Caco-2 (cell line): ENCODE measurements at regions not wholly inside any gene's neighbourhood (a gene's known extent, or its start where the extent isn't known, plus 50 kb on each side); places are given as distances from the start of the nearest gene placed in this dataset.

Experiments used
- BruUV-seq: library from RNA; stranded (reverse); fragments of 400-500 nt; replicated peaks from 2 replicates; lab custom pipeline; 2021; lab: Mats Ljungman, UMichigan
- CTCF ChIA-PET: fragments of 300-600 bp; sonication (Branson Sonifier 250); formaldehyde crosslinking; loops from one replicate; lab custom pipeline; 2022; ENCODE audit warnings: antibody characterized with exemption; lab: Charles Lee
- POLR2A ChIA-PET: fragments of 300-600 bp; sonication (Branson Sonifier 250); formaldehyde crosslinking; loops from one replicate; lab custom pipeline; 2022; ENCODE audit warnings: antibody characterized with exemption; lab: Charles Lee
- DNase-seq, 2 experiments: peaks; one replicate each; pipeline versions ENCODE4 v3.0.0 to v3.0.0-alpha.2; 2020 to 2022
- H3K27me3 ChIP-seq: replicated peaks from 2 replicates; pipeline ENCODE4 v1.6.0; 2011; ENCODE audit warnings: low read length; ENCODE audit not compliant: control insufficient read depth, insufficient read depth
- H3K36me3 ChIP-seq: 2 replicates; pipeline ENCODE4 v1.5.1; 2011; ENCODE audit warnings: low read length; ENCODE audit not compliant: control insufficient read depth, insufficient read depth
- H3K4me1 ChIP-seq: fragments of 250-450 bp; sonication (Bioruptor Pico); 2 replicates; pipeline ENCODE4 v1.5.1; 2020; ENCODE audit warnings: mild to moderate bottlenecking
- H3K4me3 ChIP-seq: 2 replicates; pipeline ENCODE4 v1.5.1; 2011; ENCODE audit warnings: low read depth, mild to moderate bottlenecking, control low read depth, low read length
- H3K9me3 ChIP-seq: fragments of 250-450 bp; sonication (Bioruptor Pico); 2 replicates; pipeline ENCODE4 v1.5.1; 2020; ENCODE audit warnings: mild to moderate bottlenecking, moderate library complexity
- H3K27ac Mint-ChIP-seq: one replicate; pipeline ENCODE4 v1.8.0; 2022; ENCODE audit warnings: mixed read lengths; ENCODE audit not compliant: unreplicated experiment
- H3K27me3 Mint-ChIP-seq: one replicate; pipeline ENCODE4 v1.8.0; 2022; ENCODE audit warnings: mixed read lengths; ENCODE audit not compliant: insufficient read depth, unreplicated experiment
- H3K36me3 Mint-ChIP-seq: one replicate; pipeline ENCODE4 v1.8.0; 2022; ENCODE audit warnings: mild to moderate bottlenecking, mixed read lengths; ENCODE audit not compliant: insufficient read depth, unreplicated experiment
- H3K4me1 Mint-ChIP-seq: one replicate; pipeline ENCODE4 v1.8.0; 2022; ENCODE audit warnings: low read depth, mixed read lengths; ENCODE audit not compliant: unreplicated experiment
- H3K4me3 Mint-ChIP-seq: one replicate; pipeline ENCODE4 v1.8.0; 2022; ENCODE audit warnings: mild to moderate bottlenecking, moderate library complexity, mixed read lengths; ENCODE audit not compliant: unreplicated experiment
- H3K9me3 Mint-ChIP-seq: one replicate; pipeline ENCODE4 v1.8.0; 2022; ENCODE audit warnings: mixed read lengths; ENCODE audit not compliant: unreplicated experiment
- CTCF ChIP-seq, 2 experiments: fragments of 200-600 bp in 1 of 2; IDR thresholded peaks; 1 replicate in 1 of 2; 2 replicates in 1 of 2; pipeline versions ENCODE4 v1.5.1 to v1.8.0; 2011 to 2022; ENCODE audit warnings: antibody characterized with exemption in 1 of 2, control low read depth in 1 of 2, inconsistent platforms in 1 of 2, low read depth in 1 of 2, low read length in 1 of 2, mild to moderate bottlenecking in 1 of 2, moderate library complexity in 1 of 2; ENCODE audit not compliant: insufficient read depth in 1 of 2, severe bottlenecking in 1 of 2, unreplicated experiment in 1 of 2
- intact Hi-C: fragments of 100-400 bp; cut with micrococcal nuclease; formaldehyde crosslinking; loops from one replicate; pipeline ENCODE4 v1.10.0; 2022; ENCODE audit not compliant: unreplicated experiment

GRCh38 chr1:214897581-214897980, 185.0 kb upstream of the KCNK2 start:
- Histone ChIP-seq H3K4me3 (no peak overlapping the region), H3K36me3 (no peaks in the 10 kb centered on the region), H3K9me3 (no peaks in the 10 kb centered on the region), H3K4me1 (no peaks in the 10 kb centered on the region; the same call in 1 of the 2 replicates), H3K27me3 (no peaks in the 10 kb centered on the region)
- intact Hi-C loops = no loop called here
- H3K9me3 Mint-ChIP-seq = no peaks in the 10 kb centered on the region
- no peak for TF ChIP-seq CTCF (IDR thresholded peaks at IDR 0.05; ENCODE audit: insufficient read depth in 1 of 2, low read depth in 1 of 2, low read length in 1 of 2, severe bottlenecking in 1 of 2, unreplicated experiment in 1 of 2)
- no peak overlapping the region for H3K27ac Mint-ChIP-seq
- BruUV-seq = no TSS peak
- H3K27me3 Mint-ChIP-seq = no peaks in the 10 kb centered on the region
- no peaks in the 10 kb centered on the region for H3K4me1 Mint-ChIP-seq
- H3K36me3 Mint-ChIP-seq = no peaks in the 10 kb centered on the region
- ChIA-PET CTCF (no interaction called here), POLR2A (no interaction called here)
- no peak overlapping the region for H3K4me3 Mint-ChIP-seq
- DNase-seq = no peak

- Mint-ChIP-seq H3K27me3 (no peaks in the 10 kb centered on the region), H3K9me3 (no peaks in the 10 kb centered on the region), H3K4me1 (no peaks in the 10 kb centered on the region), H3K27ac (no peak overlapping the region), H3K4me3 (no peak overlapping the region), H3K36me3 (no peaks in the 10 kb centered on the region)
- H3K4me1 ChIP-seq = no peaks in the 10 kb centered on the region; the same call in 1 of the 2 replicates
- H3K9me3 ChIP-seq = no peaks in the 10 kb centered on the region
- no peak for DNase-seq
- no peaks in the 10 kb centered on the region for H3K36me3 ChIP-seq
- POLR2A ChIA-PET = no interaction called here
- TF ChIP-seq CTCF (IDR thresholded peaks at IDR 0.05; ENCODE audit: insufficient read depth in 1 of 2, low read depth in 1 of 2, low read length in 1 of 2, severe bottlenecking in 1 of 2, unreplicated experiment in 1 of 2) = no peak
- no peak overlapping the region for H3K4me3 ChIP-seq
- CTCF ChIA-PET = no interaction called here
- intact Hi-C loops = no loop called here
- H3K27me3 ChIP-seq = no peaks in the 10 kb centered on the region
- BruUV-seq = no TSS peak
These were observed 184.4 kb upstream of the KCNK2 start for GRCh38 chr1:214898161-214898560.

GRCh38 chr1:214898718-214899117, 183.8 kb upstream of the KCNK2 start:
- ChIA-PET POLR2A (no interaction called here), CTCF (interaction anchor here (0.7 kb wide), 1 partner anchor 90 kb away, joined by 4 read pairs; no protein-coding TSS in a partner anchor)
- intact Hi-C loops = no loop called here
- Mint-ChIP-seq H3K36me3 (no peaks in the 10 kb centered on the region), H3K27me3 (no peaks in the 10 kb centered on the region), H3K27ac (no peak overlapping the region), H3K4me3 (no peak overlapping the region), H3K9me3 (no peaks in the 10 kb centered on the region), H3K4me1 (no peaks in the 10 kb centered on the region)
- no TSS peak for BruUV-seq
- no peaks in the 10 kb centered on the region for H3K27me3 ChIP-seq
- no peak for DNase-seq
- no peaks in the 10 kb centered on the region; the same call in 1 of the 2 replicates for H3K4me1 ChIP-seq
- H3K36me3 ChIP-seq = no peaks in the 10 kb centered on the region
- no peaks in the 10 kb centered on the region for H3K9me3 ChIP-seq
- no peak overlapping the region for H3K4me3 ChIP-seq
- no peak for TF ChIP-seq CTCF (IDR thresholded peaks at IDR 0.05; ENCODE audit: insufficient read depth in 1 of 2, low read depth in 1 of 2, low read length in 1 of 2, severe bottlenecking in 1 of 2, unreplicated experiment in 1 of 2)
